H1 (cell line): ENCODE measurements at regions not wholly inside any gene's neighbourhood (a gene's known extent, or its start where the extent isn't known, plus 50 kb on each side); places are given as distances from the start of the nearest gene placed in this dataset.

ENCODE experiments used
- CTCF ChIP-seq, 3 experiments: IDR thresholded peaks; 1 replicate in 2 of 3; 2 replicates in 1 of 3; pipeline versions ENCODE4 v1.5.1 to v1.6.1; 2011; ENCODE audit warnings: low read length in 3 of 3, mild to moderate bottlenecking in 3 of 3, inconsistent platforms in 2 of 3, low read depth in 1 of 3, moderate library complexity in 1 of 3; ENCODE audit not compliant: insufficient read depth in 1 of 3; ENCODE audit errors: control extremely low read depth in 1 of 3
- EZH2 ChIP-seq: fragments of 200-600 bp; sonication (generic); IDR thresholded peaks from 2 replicates; pipeline ENCODE4 v1.7.1; 2012; ENCODE audit warnings: low read depth, mild to moderate bottlenecking, moderate library complexity, low read length, inconsistent platforms; ENCODE audit not compliant: severe bottlenecking
- JUN ChIP-seq: IDR thresholded peaks from 2 replicates; pipeline ENCODE4 v1.6.1; 2011; ENCODE audit warnings: low read depth, mild to moderate bottlenecking, improper control_type of control experiment, low read length
- RAD21 ChIP-seq, 2 experiments: IDR thresholded peaks in 1 of 2; conservative IDR thresholded peaks in 1 of 2; 2 replicates each; pipeline ENCODE4 v1.6.1; 2011; ENCODE audit warnings: low read depth in 2 of 2, low read length in 2 of 2, improper control_type of control experiment in 1 of 2, inconsistent platforms in 1 of 2, mild to moderate bottlenecking in 1 of 2, moderate library complexity in 1 of 2
- RFX5 ChIP-seq: IDR thresholded peaks from 2 replicates; pipeline ENCODE4 v1.6.1; 2011; ENCODE audit warnings: low read depth, low read length, improper control_type of control experiment, borderline replicate concordance

- TF ChIP-seq RFX5 (no peak), CTCF (IDR thresholded peaks at IDR 0.05; ENCODE audit: control extremely low read depth in 1 of 3, insufficient read depth in 1 of 3, low read depth in 1 of 3, low read length in 3 of 3) (no peak), EZH2 (no peak), RAD21 (IDR thresholded peaks at IDR 0.05 in 1 of 2, conservative IDR thresholded peaks at IDR 0.05 in 1 of 2; ENCODE audit: low read depth in 2 of 2, low read length in 2 of 2) (no peak), JUN (no peak)
These were observed 779.3 kb downstream of the SLITRK5 start for GRCh38 chr13:88450515-88450914.
